Hepatocyte (in vitro differentiated cells): ENCODE measurements at regions not wholly inside any gene's neighbourhood (a gene's known extent, or its start where the extent isn't known, plus 50 kb on each side); places are given as distances from the start of the nearest gene placed in this dataset.

Source experiments
- DNase-seq: peaks from one replicate; pipeline ENCODE4 v3.0.0-alpha.2; 2016; ENCODE audit warnings: low spot score
- H2AFZ ChIP-seq: fragments of 200-600 bp; sonication (generic); 2 replicates; pipeline ENCODE4 v1.6.0; 2016; ENCODE audit warnings: antibody characterized with exemption, mild to moderate bottlenecking
- H3K27ac ChIP-seq: fragments of 200-600 bp; sonication (generic); 2 replicates; pipeline ENCODE4 v1.5.1; 2016; ENCODE audit warnings: mild to moderate bottlenecking
- H3K27me3 ChIP-seq: fragments of 200-600 bp; sonication (generic); 2 replicates; pipeline ENCODE4 v1.6.1; 2016
- H3K36me3 ChIP-seq: fragments of 200-600 bp; sonication (generic); replicated peaks from 2 replicates; pipeline ENCODE4 v1.5.1; 2016; ENCODE audit warnings: low read depth; ENCODE audit not compliant: insufficient read depth
- H3K4me1 ChIP-seq: fragments of 200-600 bp; sonication (generic); 2 replicates; pipeline ENCODE4 v1.5.1; 2016; ENCODE audit warnings: mild to moderate bottlenecking, moderate library complexity; ENCODE audit not compliant: insufficient read depth
- H3K4me2 ChIP-seq: fragments of 200-600 bp; sonication (generic); 2 replicates; pipeline ENCODE4 v1.6.0; 2016
- H3K4me3 ChIP-seq: fragments of 200-600 bp; sonication (generic); 2 replicates; pipeline ENCODE4 v1.5.1; 2016; ENCODE audit warnings: mild to moderate bottlenecking
- H3K79me2 ChIP-seq: fragments of 200-600 bp; sonication (generic); 2 replicates; pipeline ENCODE4 v1.6.0; 2017; ENCODE audit warnings: mild to moderate bottlenecking
- H3K9me2 ChIP-seq: fragments of 200-600 bp; sonication (generic); replicated peaks from 2 replicates; pipeline ENCODE4 v1.6.0; 2017; ENCODE audit warnings: mild to moderate bottlenecking; ENCODE audit not compliant: insufficient read depth
- H3K9me3 ChIP-seq: fragments of 200-600 bp; sonication (generic); 2 replicates; pipeline ENCODE4 v1.5.1; 2016; ENCODE audit warnings: low read depth, mild to moderate bottlenecking
- H4K20me1 ChIP-seq: fragments of 200-600 bp; sonication (generic); 2 replicates; pipeline ENCODE4 v1.6.0; 2016; ENCODE audit warnings: mild to moderate bottlenecking; ENCODE audit not compliant: insufficient read depth, poor library complexity, severe bottlenecking
- CTCF ChIP-seq: fragments of 200-600 bp; sonication (generic); IDR thresholded peaks from 2 replicates; pipeline ENCODE4 v1.5.1; 2016; ENCODE audit warnings: antibody characterized with exemption, mild to moderate bottlenecking; ENCODE audit not compliant: poor library complexity
- EZH2 ChIP-seq: fragments of 200-600 bp; sonication (generic); IDR thresholded peaks from 2 replicates; pipeline ENCODE4 v1.6.1; 2016; ENCODE audit warnings: antibody characterized with exemption, mild to moderate bottlenecking, borderline replicate concordance
- EZH2phosphoT487 ChIP-seq: fragments of 200-600 bp; sonication (generic); IDR thresholded peaks from one replicate; pipeline ENCODE4 v1.6.1; 2018; ENCODE audit warnings: antibody characterized with exemption, mild to moderate bottlenecking, low read depth, moderate library complexity; ENCODE audit not compliant: unreplicated experiment, severe bottlenecking
- WGBS: methylation state at CpG from one replicate; pipeline ENCODE4 v1.1.6; 2016; ENCODE audit warnings: low lambda C conversion rate; ENCODE audit errors: missing lambda C conversion rate; 5-methylcytosine and 5-hydroxymethylcytosine counted together

- Histone ChIP-seq H3K79me2 (no peaks in the 10 kb centered on the region), H3K36me3 (no peaks in the 10 kb centered on the region), H3K9me3 (no peaks in the 10 kb centered on the region), H3K4me3 (no peak overlapping the region), H4K20me1 (no peaks in the 10 kb centered on the region), H3K4me1 (no peaks in the 10 kb centered on the region), H3K27me3 (no peaks in the 10 kb centered on the region), H3K27ac (no peak overlapping the region), H3K4me2 (no peak overlapping the region), H3K9me2 (no peaks in the 10 kb centered on the region), H2AFZ (no peak overlapping the region)
- DNase-seq, result no peak
- TF ChIP-seq EZH2 (no peak), EZH2phosphoT487 (no peak)
- WGBS, result 94% methylated on average over 1 of the region's 1 CpG
Observed at GRCh38 chr17:51352798-51353197, 92.5 kb downstream of the UTP18 start.

DNA sequence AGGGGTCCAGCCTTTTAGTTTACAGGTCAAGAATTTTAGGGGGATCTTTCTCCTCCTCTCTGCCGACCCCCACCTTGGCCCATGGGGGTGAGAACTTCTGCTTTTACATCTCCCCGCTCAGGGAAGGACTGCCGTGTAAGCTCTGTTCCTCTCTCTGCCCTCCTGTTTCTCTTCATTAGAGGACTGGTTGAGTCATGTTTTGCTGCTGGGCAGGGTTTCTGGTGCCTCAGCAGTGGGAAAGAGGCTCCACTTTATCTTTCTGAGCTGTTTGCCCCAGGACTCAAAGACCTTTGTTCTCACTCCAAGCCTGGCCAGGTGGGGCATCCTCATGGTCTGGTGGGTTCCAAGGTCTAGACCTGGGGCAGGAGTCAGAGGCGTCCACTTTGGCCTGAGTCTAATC lies 93.0 kb downstream of the UTP18 start:
- H3K4me1 ChIP-seq, result no peaks in the 10 kb centered on the region
- no peaks in the 10 kb centered on the region for H3K36me3 ChIP-seq
- 66% methylated on average over 4 of the region's 4 CpGs for WGBS
- H3K27me3 ChIP-seq, result no peaks in the 10 kb centered on the region
- TF ChIP-seq CTCF (no peak), EZH2 (no peak), EZH2phosphoT487 (no peak)
- no peaks in the 10 kb centered on the region for H3K9me3 ChIP-seq
- H4K20me1 ChIP-seq, result no peaks in the 10 kb centered on the region
- H3K9me2 ChIP-seq, result no peaks in the 10 kb centered on the region
- no peak overlapping the region for H3K4me3 ChIP-seq
- DNase-seq, result peak; percentile 33
- no peaks in the 10 kb centered on the region for H3K79me2 ChIP-seq
- no peak overlapping the region for H2AFZ ChIP-seq
- H3K4me2 ChIP-seq, result no peak overlapping the region
- H3K27ac ChIP-seq, result no peak overlapping the region

DNA sequence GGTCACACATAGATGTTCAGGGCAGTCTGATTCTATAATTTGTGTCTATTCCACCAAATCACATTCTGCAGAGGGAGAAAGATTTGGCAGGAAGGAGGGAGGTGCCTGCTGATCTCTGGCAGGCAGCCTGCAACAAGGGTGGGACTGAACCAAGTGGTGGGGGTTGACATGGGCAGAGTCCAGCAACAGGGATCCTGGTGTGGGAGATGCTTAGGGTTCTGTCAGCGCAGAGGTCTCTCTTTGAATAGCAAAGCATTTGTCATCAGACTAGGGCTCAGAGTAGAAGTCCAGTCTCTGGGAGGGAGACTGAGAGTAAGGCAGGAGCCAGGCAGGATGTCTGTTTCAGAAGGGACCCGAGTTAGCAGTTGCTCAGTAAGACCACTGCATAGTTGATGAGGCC lies 94.6 kb downstream of the UTP18 start:
- H3K9me2 ChIP-seq, result no peaks in the 10 kb centered on the region
- H3K27ac ChIP-seq, result peak overlapping the region; percentile 39

More for the DNA sequence above, 94.6 kb downstream of the UTP18 start:
- Histone ChIP-seq H2AFZ (no peak overlapping the region), H3K79me2 (no peaks in the 10 kb centered on the region), H3K4me3 (no peak overlapping the region), H3K4me2 (no peak overlapping the region), H4K20me1 (no peaks in the 10 kb centered on the region), H3K36me3 (no peaks in the 10 kb centered on the region), H3K9me3 (no peaks in the 10 kb centered on the region), H3K4me1 (no peaks in the 10 kb centered on the region), H3K27me3 (no peaks in the 10 kb centered on the region)
- TF ChIP-seq EZH2 (no peak), CTCF (no peak), EZH2phosphoT487 (no peak)
- WGBS, result 88% methylated on average over 2 of the region's 2 CpGs
- DNase-seq, result no peak
